GM21528 (cell line): ENCODE measurements at regions not wholly inside any gene's neighbourhood (a gene's known extent, or its start where the extent isn't known, plus 50 kb on each side); places are given as distances from the start of the nearest gene placed in this dataset.

ENCODE experiments used
- ATAC-seq: cut with Tn5 transposase; IDR thresholded peaks from one replicate; pipeline ENCODE4 v1.9.1; 2021; ENCODE audit warnings: mild to moderate bottlenecking, moderate library complexity; ENCODE audit not compliant: unreplicated experiment, low FRiP score

DNA sequence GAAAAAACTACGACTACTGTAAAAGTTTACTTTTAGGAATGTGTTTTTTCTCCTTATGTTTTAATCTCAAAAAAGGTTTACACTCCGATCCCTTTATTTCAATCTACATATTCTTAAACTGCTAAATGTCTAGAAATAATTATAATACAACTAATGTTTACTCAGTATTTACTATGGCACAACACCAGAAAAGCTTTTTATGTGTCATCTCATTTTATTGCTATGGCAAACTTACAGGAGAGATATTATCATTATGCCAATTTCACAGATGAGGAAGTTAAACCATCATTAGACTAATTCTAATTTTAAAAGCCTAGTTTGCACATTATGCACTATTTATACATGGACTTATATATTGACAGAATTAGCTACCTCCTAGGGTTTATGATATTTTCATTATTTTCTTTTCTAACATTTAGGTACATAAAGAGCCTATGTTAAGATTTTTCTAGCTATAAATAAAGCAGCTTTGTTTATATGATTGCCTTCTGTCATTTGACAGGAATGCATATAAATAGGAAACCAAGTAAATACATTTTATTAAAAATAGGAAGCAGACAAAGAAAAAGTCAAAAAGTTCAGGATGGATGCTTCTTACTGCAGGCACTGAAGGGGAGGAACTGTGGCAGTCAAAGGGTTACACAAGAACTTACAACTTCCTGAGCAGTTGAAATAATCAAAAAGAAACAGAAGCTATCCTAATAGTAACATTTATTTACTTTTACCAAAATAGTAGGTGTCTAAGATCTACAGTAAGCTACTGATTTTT, 442.4 kb downstream of the LTN1 start:
- ATAC-seq = no peak

DNA sequence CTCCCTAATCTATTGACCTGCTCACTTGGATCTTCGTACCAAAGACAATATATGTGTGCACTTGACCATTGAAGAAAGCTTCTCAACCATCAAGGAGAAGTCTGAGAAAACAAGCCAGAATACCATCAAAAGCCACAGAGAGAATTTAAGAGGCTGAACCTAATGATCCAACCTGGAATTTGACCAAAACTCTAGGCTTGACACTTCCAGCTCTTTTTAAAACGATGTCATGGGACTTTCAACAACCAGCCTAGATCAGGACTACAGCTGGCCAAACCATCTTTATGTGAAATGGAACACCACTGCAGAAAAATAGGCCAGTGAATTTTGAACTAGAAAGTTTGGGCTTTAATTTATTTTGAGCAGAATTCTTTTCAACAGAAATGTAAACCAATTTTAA, 444.4 kb downstream of the LTN1 start:
- no peak for ATAC-seq

DNA sequence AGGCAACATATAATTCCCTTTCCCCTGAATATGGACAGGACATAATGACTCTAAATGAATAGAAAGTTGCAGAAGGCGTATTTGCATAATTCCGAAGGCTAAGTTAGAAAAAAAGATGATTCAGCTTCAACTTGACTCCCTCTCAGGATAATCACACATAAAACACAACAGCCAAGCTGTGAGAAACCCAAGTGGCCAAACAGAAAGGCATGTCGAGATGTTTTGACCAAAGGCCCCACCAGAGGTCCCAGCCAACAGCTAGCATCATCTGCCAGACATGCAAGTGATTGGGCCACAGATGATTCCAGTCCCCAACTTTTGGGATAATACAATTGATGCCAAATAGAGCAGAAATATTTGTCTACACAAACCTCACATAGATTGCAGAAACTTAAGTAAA, 444.9 kb downstream of the LTN1 start:
- no peak for ATAC-seq

DNA sequence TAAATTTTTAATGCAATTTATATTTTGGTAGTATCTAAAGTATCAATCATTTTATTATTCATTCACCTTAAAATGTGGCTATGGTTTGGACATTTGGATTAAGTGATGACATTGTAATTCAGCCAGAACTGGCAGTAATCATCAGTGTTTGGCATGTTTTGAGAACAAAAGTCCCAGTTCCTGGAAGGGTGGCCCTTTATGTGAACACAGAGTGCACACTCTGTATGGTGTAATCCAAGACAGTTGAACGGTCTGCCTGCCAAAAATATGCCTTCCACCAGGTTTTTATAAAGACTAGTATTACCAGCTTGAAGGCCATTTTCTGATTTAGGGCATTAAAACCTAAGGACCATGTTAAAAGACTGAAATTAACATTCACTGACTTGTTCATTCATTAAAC, 448.7 kb downstream of the LTN1 start:
- no peak for ATAC-seq

DNA sequence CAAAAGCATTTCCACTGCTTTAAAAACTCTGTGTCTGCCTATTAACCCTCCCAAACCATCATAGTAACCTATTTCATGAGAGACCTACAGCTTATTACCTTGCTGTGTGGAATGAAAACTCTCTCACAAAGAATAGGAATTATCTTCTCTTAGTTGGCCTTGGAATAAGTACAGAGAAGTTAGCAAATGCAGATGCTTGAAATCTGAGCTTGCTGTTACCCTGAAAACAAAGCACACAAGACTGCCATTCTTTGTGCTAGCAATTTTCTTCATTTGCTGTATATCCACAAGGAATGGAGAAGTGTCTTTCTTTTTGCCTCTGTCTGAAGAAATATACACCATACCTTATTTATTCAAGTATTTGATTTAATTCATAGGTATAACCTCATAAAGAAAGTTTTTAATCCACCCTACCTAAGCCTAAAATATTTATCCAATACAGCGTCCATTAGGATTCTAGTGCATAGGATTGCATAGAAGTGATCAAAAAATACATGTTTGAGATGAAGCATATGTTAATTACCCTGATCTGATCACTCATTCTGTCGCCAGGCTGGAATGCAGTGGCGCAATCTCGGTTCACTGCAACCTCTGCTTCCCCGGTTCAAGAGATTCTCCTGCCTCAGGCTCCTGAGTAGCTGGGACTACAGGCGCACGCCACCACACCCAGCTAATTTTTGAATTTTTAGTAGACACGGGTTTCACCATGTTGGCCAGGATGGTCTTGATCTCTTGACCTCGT, 451.1 kb downstream of the LTN1 start:
- no peak for ATAC-seq

DNA sequence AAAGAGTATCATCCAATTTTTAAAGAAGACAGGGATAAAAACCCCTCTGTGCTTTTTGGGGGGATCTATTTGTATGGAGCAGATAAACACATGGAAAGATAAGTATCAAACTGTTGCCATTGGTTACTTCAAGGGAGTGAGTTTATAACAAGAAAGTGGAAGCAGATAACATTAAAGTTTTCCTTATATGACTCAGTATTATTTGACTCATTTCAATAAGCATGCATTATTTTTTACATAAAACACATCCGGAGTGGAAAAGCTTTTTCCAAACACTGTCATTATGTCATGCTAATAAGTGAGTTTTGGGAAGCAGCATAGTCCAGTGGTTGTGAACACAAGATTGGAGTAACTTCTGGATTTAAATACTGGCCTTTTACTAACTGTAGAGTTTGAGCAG, 452.2 kb downstream of the LTN1 start:
- ATAC-seq = no peak

DNA sequence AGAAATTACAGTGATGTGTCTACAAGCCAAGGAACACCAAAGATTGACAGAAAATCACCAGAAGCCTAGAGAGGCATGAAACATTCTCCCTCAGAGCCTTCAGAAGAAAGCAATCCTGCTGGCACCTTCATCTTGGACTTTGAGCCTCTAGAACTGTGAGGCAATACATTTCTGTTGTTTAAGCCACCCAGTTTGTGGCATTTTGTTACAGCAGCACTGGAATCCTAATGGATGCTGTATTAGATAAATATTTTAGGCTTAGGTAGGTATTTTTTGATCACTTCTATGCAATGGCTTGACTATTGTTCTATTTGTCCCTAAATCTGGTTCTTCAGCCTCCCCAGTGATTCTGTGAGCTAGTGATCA, 453.1 kb downstream of the LTN1 start:
- no peak for ATAC-seq

DNA sequence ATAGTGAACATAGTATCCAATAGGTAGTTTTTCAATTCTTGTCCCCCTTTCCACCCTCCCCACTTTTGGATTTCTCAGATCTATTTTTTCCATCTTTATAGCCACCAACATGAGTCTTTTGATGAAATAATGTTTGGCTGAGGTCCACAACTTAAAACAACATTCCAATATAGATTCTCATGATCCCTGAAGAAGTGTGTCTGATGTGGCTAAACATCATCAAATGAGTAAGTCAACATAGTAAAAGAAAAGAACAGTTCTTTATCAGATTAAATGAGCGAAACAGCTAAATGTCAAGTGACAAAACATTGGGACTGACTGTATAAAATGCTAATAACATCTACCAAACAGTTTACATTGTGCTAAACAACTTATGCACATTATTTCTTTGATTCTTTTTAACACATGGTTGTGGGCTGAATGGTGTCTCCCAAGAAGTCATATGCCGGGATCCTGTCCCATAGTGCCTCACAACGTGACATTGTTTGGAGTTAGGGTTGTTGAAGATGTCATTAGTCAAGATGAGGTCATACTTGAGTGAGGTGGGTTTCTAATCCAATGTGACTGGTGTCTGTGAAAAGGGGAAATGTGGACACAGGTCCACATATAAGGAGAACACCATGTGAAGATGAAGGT, 453.6 kb downstream of the LTN1 start:
- ATAC-seq = no peak

DNA sequence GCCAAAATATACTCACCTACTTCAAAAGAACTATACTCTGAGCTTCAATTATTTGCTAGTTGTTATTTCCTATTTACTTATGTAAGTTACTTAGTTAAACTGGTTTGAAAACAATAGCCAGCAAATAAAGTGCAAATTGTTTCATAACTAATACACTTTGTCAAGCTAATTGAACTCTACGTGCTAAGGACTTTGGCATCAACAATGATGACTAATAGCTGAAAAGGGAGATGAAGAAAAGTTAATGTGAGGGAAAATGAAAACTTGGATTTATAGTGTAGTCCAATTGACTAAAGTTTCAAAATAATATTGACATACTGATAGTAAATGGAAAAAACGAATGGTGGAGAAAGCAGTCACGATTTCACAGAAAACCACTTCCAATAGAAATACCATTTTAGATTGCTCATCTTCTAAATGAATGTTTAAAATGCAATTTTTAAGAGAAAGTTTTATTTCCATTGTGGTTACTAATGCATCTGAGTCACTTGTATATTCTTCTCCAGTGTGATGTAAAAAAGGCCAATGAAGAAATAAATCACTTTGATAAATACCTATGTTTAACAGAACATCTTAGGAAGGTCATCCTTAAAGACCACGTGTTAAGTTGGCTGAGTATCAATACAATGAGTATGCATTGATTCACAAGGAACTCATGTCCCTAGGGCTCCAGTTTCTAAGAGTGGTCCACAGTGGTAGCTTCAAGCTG, 455.2 kb downstream of the LTN1 start:
- ATAC-seq = no peak

DNA sequence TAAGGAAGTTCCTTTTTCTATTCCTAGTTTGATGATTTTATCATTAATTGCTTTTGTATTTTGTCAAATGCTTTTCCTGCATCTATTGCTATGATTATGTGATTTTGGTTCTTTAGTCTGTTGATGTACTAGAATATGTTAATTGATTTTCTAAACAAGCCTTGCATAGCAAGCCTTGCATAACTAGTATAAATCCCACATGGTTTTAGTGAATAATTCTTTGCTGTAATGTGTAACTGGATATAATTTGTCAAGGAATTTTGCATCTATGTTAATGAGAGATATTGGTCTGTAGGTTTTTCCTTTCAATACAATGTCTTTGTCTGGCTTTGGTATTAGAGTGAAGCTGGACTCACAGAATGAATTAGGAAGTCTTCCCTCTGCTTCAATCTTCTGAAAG, 460.2 kb downstream of the LTN1 start:
- no peak for ATAC-seq

DNA sequence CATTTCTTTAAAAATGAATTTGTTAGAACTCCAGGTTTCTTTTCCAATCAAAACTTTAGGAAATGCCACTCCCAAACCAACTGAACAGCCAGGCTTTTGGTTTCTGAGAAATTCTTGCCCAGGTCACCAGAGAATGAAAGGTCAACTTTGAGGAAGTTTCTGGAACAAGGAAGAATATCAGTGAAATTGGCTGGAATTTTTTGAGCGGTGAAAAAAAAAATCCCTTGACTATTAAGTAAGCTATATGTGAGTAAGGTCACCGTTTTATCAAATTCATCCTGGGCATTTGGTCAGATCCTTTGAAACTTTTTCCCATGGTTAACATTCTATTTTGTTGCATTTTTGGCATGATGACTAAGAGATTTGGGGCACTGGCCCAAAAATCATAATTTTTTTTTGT, 469.3 kb downstream of the LTN1 start:
- no peak for ATAC-seq

DNA sequence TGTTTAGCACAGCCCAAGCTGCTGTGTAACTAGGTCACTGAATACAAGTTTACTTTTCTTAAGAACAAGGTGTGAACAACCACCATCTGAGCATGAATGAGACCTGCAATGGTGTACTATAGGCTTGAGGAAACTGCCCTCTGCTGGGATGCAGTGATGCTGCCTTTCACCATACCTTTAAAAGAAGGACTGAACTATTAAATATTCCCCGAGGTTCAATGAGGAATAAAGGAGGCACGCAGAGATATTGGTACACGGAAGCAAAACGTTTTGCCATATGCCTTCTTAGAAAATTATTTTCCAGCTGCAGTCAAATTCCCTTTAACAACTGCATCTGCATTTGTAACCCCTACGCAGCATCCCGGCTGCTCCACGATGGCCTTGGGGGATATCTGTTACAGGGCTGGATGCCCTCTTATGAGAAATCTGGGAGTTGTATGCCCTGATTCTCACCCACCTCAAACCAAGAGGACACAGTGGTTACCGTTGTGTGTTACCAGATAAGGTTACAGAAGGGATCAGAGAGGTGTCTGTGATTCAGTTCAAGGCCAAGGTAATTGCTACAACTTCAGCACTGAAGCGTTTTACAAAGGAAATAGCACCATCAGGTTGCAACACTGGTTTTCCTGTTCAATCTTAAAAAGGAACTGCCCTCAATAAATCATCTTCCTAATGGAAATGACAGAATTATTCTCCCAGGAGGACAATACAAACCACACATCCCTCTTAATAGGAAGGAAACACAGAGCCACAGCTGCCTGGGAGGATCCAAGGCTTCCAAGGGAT, 470.5 kb downstream of the LTN1 start:
- ATAC-seq = no peak

DNA sequence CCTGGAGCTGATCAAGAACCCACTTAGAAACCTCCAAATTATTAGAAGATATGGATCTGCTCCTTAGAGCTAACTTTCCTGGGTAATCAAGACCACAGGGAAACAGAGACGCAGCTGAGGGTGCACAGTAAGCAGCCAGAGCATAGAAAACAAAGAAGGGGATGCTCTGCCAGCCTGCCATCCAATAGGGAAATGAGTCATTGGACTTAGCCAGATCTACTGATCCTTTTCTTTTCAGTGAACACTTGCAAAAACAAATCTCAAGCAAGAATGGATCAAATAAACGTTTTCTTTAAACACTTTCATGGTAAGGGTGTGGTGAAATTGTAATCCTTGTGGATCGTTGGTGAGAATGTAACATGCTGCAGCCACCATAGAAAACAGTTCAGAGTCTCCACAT, 474.0 kb downstream of the LTN1 start:
- no peak for ATAC-seq

DNA sequence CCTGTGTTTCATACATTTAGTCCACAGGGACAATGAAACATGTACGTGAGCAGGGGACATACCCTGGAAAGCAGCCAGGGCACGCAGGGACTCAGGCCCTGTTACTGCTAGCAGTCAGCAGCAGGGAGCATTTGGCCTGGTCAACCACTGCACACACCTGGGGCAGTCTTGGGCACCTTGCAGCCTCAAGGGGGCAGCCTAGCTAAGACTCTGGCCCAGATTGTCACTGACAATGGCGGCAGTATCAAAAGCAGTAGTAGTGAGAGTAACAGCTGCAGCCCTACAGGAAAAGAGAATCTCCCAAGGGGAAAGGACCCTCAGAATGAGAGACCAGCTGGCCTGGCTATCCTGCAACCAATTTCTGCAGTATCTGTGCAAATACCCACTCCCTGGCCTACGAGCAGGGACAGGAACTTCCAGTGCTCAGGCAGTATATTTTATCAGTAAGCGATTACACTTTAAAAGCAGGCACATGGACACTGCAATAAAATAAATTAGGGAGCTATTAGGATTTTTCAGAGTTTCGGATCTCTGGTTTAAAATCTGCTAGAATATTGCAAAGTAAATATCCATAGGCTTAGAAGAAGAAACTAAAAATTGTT, 475.6 kb downstream of the LTN1 start:
- peak; percentile 100 for ATAC-seq

DNA sequence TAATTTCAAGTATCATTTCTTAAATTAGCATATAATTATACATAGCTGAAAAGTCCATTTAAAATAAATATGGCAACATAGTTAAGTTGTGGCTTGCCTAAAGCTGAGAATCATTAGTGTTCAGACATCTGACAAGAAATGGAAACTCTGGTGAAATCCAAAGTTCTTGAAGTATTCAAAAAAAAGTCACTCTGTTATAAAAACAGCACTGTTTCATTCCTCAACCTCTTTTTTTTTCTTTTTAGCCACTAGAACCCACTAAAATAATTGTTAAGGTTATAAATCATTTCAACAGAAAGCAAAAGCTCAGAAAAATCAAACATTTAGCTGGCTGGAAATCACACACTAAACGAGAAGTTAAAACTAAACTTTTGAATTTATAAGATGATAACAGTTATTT, 476.7 kb downstream of the LTN1 start:
- ATAC-seq = no peak

DNA sequence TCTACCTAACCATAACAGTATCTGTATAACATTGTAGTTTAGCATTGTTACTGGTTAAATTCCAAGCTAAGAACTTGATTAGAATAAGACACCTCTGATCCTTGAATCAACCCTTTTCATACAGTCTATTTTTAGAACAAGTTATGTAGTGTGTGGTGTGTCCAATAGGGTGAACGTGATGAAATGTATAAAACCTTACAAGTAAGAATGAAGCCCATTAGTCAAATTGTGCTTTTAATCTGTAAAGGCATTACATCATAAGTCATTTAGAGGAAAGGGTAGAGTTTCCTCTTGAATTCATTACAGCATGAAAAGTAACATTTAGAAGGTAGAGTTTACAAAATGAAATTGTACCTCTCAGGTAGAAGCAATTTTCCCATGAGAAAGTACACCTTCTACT, 479.2 kb downstream of the LTN1 start:
- ATAC-seq = no peak

DNA sequence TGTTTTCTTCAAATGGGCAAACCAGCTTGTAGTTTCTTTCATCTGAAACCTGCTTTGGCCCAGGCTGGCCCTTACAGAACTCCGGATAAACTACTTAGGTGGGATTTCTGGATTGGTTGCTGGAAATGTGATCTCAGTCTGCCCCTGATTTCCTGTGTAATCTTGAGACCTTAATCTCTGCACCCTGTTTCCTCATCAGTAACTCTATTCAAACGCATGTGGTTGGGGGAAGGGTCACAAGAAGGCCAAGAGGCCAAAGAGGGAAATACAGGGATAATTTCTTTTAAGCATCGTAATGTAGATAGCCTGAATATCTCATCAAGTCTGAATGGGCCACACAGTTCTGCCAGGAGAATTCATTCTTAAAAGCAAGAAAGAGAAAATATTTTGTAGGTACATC, 483.6 kb downstream of the LTN1 start:
- no peak for ATAC-seq

DNA sequence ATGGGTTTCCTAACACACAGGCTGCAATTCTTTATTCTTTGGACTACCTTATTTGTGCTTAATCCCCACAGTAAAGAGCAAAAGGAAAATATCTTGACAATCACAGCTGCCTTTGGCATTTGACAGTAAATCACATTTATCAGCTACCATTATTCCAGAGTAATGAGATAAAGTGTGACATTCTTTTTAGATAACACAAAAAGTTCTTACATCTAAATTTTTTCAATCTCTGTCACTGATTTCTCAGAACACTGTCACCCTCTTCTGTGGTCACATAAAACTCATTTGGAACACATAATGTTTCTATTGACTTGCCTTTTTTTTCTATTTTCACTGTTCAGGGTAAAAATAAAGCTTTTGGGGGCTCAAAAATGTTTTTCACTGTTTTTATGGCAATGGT, 484.6 kb downstream of the LTN1 start:
- ATAC-seq = no peak

DNA sequence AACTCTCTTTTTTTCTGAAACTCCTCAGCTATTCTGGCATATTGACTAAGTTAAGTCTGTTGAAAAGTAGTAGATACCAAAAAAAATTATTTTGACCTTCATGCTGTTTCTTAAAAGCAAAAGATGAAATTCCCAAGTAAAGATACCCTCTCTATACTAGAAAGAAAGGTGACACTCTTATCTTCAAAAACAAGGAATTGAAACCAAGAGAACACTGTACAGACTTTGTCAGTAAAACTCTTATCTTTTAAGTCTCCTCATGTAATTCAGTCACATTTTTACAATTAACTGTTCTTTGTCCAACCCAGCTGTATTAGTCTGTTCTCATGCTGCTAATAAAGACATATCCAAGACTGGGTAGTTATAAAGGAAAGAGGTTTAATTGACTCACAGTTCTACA, 496.2 kb downstream of the LTN1 start:
- ATAC-seq = no peak

DNA sequence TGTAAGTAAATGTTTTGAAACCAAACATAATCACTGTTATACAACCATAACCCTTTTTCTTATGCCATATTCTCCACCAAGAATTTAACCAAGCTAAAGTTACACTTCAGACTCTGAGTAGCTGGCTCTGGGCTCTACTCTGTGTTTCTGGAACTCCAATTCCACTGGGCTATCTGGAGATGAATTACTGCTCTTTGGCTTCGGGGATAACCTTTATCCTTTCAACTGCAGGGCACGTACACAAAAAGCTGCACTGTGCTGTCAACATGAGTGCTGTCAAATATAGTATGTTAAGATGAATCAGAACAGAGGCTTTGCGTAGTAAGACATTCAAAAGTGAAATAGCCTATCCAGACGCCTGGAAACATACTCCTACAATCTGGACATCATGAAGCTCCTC, 500.6 kb downstream of the LTN1 start:
- no peak for ATAC-seq
